Spleen (tissue), 7 donors: ENCODE measurements at regions not wholly inside any gene's neighbourhood (a gene's known extent, or its start where the extent isn't known, plus 50 kb on each side); places are given as distances from the start of the nearest gene placed in this dataset.

Source experiments
- POLR2A ChIP-seq, 3 donors: fragments of 450-650 bp; IDR thresholded peaks; one replicate each; pipeline ENCODE4 v1.5.1; 2017; ENCODE audit warnings: antibody characterized with exemption in 3 of 3, mild to moderate bottlenecking in 1 of 3
- POLR2AphosphoS5 ChIP-seq, 3 donors: sonication (generic); formaldehyde crosslinking; IDR thresholded peaks; one replicate each; pipeline ENCODE4 v1.5.1; 2017; ENCODE audit warnings: antibody characterized with exemption in 3 of 3
- TF ChIP-seq, protein P1 (sequence below), 11 experiments: fragments of 200-600 bp in 7 of 11; fragments of 450-650 bp in 4 of 11; sonication (generic) in 4 of 11; IDR thresholded peaks in 8 of 11; conservative IDR thresholded peaks in 3 of 11; 1 replicate in 7 of 11; 2 replicates in 4 of 11; pipeline versions ENCODE4 v1.4.0 to v1.8.0; 2016 to 2021; ENCODE audit warnings: antibody characterized with exemption in 11 of 11, inconsistent platforms in 4 of 11, mild to moderate bottlenecking in 1 of 11
- donor health status: DM: no; HTN: no; CAD: no; lungs with moderate emphysema.
- donor health status: DM: no; HTN: no; CAD: no.
- donor health status: DM: no; HTN: no; CAD: no.

- TF ChIP-seq, protein P1, sequence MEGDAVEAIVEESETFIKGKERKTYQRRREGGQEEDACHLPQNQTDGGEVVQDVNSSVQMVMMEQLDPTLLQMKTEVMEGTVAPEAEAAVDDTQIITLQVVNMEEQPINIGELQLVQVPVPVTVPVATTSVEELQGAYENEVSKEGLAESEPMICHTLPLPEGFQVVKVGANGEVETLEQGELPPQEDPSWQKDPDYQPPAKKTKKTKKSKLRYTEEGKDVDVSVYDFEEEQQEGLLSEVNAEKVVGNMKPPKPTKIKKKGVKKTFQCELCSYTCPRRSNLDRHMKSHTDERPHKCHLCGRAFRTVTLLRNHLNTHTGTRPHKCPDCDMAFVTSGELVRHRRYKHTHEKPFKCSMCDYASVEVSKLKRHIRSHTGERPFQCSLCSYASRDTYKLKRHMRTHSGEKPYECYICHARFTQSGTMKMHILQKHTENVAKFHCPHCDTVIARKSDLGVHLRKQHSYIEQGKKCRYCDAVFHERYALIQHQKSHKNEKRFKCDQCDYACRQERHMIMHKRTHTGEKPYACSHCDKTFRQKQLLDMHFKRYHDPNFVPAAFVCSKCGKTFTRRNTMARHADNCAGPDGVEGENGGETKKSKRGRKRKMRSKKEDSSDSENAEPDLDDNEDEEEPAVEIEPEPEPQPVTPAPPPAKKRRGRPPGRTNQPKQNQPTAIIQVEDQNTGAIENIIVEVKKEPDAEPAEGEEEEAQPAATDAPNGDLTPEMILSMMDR (IDR thresholded peaks at IDR 0.05 in 8 of 11, conservative IDR thresholded peaks at IDR 0.05 in 3 of 11), result no peak
- TF ChIP-seq POLR2A (IDR thresholded peaks at IDR 0.05) (no peak), POLR2AphosphoS5 (IDR thresholded peaks at IDR 0.05) (no peak)
Measured at GRCh38 chr20:22472447-22473100, 111.8 kb downstream of the FOXA2 start.
